HT1080 (cell line): ENCODE measurements at regions not wholly inside any gene's neighbourhood (a gene's known extent, or its start where the extent isn't known, plus 50 kb on each side); places are given as distances from the start of the nearest gene placed in this dataset.

Source experiments
- DNase-seq: peaks from one replicate; pipeline ENCODE4 v3.0.0-alpha.2; 2015; ENCODE audit warnings: low read depth

DNA sequence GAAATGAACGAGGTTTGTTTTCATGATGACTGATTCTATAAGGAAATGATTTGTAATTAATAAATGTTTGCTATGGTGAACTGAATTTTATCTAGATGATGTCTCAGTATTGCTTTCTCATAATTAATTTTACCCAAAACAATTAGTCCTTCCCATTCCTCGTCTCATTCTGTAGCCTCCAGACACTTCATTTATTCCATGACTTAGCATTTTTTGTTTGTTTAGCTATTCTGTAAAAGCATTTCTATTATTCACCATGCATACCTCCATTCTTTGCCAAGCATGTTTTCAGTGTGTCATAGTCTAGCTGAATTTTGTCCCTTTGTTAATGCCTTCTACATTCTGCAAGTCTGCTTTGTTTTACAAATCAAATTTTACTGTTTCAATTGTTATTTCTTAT, 137.4 kb upstream of the RPL10L start:
- DNase-seq: no peak

DNA sequence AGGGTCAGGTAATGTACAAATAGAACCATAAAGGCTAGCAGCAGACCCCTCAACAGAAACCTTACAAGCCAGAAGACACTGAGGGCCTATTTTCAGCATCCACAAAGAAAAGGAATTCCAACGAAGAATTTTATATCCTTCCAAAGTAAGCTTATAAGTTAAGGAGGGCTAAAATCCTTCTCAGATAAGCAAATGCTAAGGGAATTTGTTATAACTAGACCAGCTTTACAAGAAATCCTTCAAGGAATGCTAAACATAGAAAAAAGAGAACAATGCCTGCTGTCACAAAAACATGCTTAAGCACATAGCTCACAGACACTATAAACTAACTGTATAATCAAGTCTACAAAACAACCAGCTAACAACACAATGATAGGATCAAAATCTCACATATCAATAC, 130.7 kb upstream of the RPL10L start:
- no peak for DNase-seq

DNA sequence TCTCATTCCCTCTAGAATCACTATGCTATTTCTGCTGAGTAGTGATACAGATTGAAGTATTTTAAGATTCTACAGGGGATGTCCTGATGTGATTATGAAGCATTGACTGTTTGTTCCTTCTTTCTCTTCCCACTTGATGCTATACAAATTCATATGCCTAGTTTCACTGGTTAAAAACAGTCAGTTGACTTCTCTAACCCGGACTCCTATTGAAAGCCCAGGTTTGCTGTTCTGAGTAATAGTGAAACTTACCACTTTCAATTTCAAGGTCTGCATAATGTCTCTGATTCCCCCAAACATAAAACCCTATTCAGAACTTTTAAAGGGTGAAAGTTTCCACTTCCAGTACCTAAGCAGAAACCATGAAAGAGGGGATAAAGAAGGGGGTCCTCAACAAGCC, 117.7 kb upstream of the RPL10L start:
- no peak for DNase-seq

DNA sequence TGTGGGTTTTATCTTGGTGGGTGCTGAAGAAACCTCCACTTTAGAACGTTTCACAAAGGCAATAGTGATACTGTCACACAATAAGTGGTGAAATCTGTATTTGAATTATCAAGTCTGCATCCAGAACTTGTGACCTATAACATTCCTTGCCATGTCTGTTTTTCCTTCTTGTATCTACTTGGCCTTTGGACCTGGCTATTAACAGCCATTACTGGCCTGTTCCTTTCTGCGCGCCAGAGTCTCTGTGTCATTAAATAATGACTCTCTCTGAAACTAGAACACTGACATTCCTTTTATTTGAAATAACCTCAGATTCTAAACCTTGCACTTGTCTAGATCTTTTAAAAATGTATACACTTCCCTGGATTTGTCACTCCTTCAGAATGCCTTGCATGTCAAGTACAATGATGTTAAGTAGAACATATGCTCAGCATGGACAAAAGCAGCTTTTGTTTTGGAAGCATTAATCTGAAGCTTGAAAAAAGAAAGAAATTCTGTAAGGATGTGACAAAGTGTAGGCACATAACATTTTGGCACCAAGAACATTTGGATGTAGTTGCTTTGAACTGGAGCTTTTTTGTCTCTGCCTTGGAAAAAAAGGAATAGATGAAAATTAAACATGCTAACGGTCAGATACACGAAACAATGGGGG, 95.5 kb upstream of the RPL10L start:
- no peak for DNase-seq

DNA sequence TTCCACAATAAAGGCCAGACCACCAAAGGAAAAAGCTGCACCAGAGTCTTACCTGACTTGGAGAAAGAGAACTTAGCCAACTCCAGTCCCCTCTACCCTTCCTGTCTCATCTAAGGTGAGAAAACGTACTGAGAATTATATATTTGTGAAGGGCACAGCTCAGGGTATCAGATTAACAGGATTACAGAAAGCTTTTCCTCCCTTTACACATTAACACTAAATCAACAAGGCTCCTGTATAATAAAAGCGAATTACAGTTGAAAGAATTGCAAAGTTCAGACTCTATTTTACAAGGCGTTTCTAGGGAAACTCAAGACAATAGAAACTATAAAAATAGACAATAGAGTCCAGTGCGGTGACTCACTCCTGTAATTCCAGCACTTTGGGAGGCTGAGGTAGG, 82.7 kb upstream of the RPL10L start:
- no peak for DNase-seq

DNA sequence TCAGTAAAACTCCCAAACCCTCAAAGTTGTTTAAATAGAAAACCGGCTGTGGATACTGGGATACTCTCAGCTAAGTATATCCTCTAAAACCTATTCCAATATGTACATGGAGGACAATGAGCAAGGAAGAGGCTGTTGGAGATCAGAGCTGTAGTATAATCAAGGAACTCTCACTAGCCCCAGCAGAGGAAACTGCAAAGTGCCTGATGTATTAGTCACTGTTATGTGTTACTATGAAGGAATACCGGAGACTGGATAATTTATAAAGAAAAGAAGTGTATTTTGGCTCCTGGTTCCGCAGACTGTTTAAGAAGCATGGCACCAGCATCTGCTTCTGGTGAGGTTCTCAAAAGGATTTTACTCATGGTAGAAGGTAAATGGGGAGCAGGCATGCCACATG, 65.6 kb upstream of the RPL10L start:
- peak; percentile 70 for DNase-seq
